ENCODE measurements at regions not wholly inside any gene's neighbourhood (a gene's known extent, or its start where the extent isn't known, plus 50 kb on each side); places are given as distances from the start of the nearest gene placed in this dataset. TPM values are rescaled to one million over a fixed set of nuclear protein-coding genes. Genes with fewer than 3 reads are reported as not detected.

- H3K9me2 ChIP-seq (ENCODE audit: insufficient read depth) = no peaks in the 10 kb centered on the region
- WGBS, 2 experiments (ENCODE audit: low coverage in 1 of 2, low lambda C conversion rate in 2 of 2, missing lambda C conversion rate in 2 of 2) = 22% methylated on average over 4 of the region's 4 CpGs
- H2AFZ ChIP-seq = no peak overlapping the region
- no peak overlapping the region for H3K4me2 ChIP-seq (ENCODE audit: unreplicated experiment)
- no peak for TF ChIP-seq EZH2 (IDR thresholded peaks at IDR 0.05; ENCODE audit: insufficient read depth, poor library complexity, severe bottlenecking)
- no peak for TF ChIP-seq EZH2phosphoT487 (IDR thresholded peaks at IDR 0.05; ENCODE audit: insufficient read depth, low read depth)
- in situ Hi-C loops (cut with MboI) = loop anchor here (10.0 kb wide), 2 partner anchors 299 to 489 kb away; no protein-coding TSS in a partner anchor
- no peaks in the 10 kb centered on the region for H4K20me1 ChIP-seq (ENCODE audit: insufficient read depth)
- no peaks in the 10 kb centered on the region for H3F3A ChIP-seq (ENCODE audit: insufficient read depth)
- no peaks in the 10 kb centered on the region for H3K27me3 ChIP-seq (replicated peaks; ENCODE audit: insufficient read depth)
- H3K9me3 ChIP-seq (ENCODE audit: low read depth) = no peaks in the 10 kb centered on the region
- no peak overlapping the region for H3K4me3 ChIP-seq
- H3K4me1 ChIP-seq (ENCODE audit: insufficient read depth) = no peaks in the 10 kb centered on the region
- no peak overlapping the region for H3K9ac ChIP-seq
- no peaks in the 10 kb centered on the region for H3K36me3 ChIP-seq (ENCODE audit: low read depth)
- H3K27ac ChIP-seq = no peak overlapping the region
- peak; percentile 84 for DNase-seq
- no peaks in the 10 kb centered on the region for H3K79me2 ChIP-seq (ENCODE audit: insufficient read depth)
Observed at GRCh38 chr14:36373982-36374673, 53.7 kb upstream of the MBIP start.

Small RNA genes in the stretch of these regions (small RNA-seq; reads per million reads assigned to genes)
- not detected for gene RNU7-93P (ENCODE audit: low read depth, low replicate concordance)
